Thoracic aorta (tissue), 2 donors: ENCODE measurements at regions not wholly inside any gene's neighbourhood (a gene's known extent, or its start where the extent isn't known, plus 50 kb on each side); places are given as distances from the start of the nearest gene placed in this dataset.
A peak's percentile ranks its signal among the peaks of the same experiment; 100 is the strongest.

Experiments
- ATAC-seq: fragments of 150-250 bp; one replicate; pipeline ENCODE4 v1.8.0; 2017; ENCODE audit warnings: low read depth; ENCODE audit not compliant: insufficient number of reproducible peaks, low FRiP score
- DNase-seq: peaks from one replicate; pipeline ENCODE4 v3.0.0-alpha.2; 2020; ENCODE audit warnings: low spot score
- H3K27ac ChIP-seq, 2 donors: fragments of 200-600 bp; sonication (generic); 1 replicate in 1 of 2; 2 replicates in 1 of 2; pipeline ENCODE4 v1.5.1; 2016; ENCODE audit warnings: mild to moderate bottlenecking in 2 of 2, moderate library complexity in 2 of 2
- H3K27me3 ChIP-seq: fragments of 200-600 bp; sonication (generic); replicated peaks from 2 replicates; pipeline ENCODE4 v1.6.0; 2016; ENCODE audit warnings: mild to moderate bottlenecking; ENCODE audit not compliant: insufficient read depth
- H3K36me3 ChIP-seq: fragments of 200-600 bp; sonication (generic); one replicate; pipeline ENCODE4 v1.5.1; 2016
- H3K4me1 ChIP-seq, 2 donors: fragments of 200-600 bp; sonication (generic); 1 replicate in 1 of 2; 2 replicates in 1 of 2; pipeline versions ENCODE4 v1.5.1 to v1.6.0; 2016; ENCODE audit warnings: low read depth in 2 of 2, mild to moderate bottlenecking in 1 of 2; ENCODE audit not compliant: control insufficient read depth in 1 of 2
- H3K4me3 ChIP-seq: fragments of 200-600 bp; sonication (generic); 2 replicates; pipeline ENCODE4 v1.5.1; 2016; ENCODE audit warnings: mild to moderate bottlenecking
- H3K9me3 ChIP-seq: fragments of 200-600 bp; sonication (generic); 2 replicates; pipeline ENCODE4 v1.5.1; 2016
- CTCF ChIP-seq: fragments of 200-600 bp; sonication (generic); IDR thresholded peaks from one replicate; pipeline ENCODE4 v1.5.1; 2019; ENCODE audit warnings: antibody characterized with exemption

GRCh38 chr5:33361781-33362180, 79.0 kb upstream of the TARS1 start:
- H3K36me3 ChIP-seq = no peaks in the 10 kb centered on the region
- no peak for DNase-seq
- peak overlapping the region in 1 of 2 donors; percentile 32 for H3K27ac ChIP-seq
- TF ChIP-seq CTCF = no peak
- no peak overlapping the region for H3K4me3 ChIP-seq
- ATAC-seq = no peak
- no peaks in the 10 kb centered on the region for H3K27me3 ChIP-seq
- H3K4me1 ChIP-seq = peaks cover 3 to 29% of the 10 kb centered on the region in 2 donors
- no peaks in the 10 kb centered on the region for H3K9me3 ChIP-seq

GRCh38 chr5:33362915-33363314, 77.8 kb upstream of the TARS1 start:
- H3K27me3 ChIP-seq = no peaks in the 10 kb centered on the region
- peak overlapping the region; percentile 32 to 59 for H3K27ac ChIP-seq
- no peak for TF ChIP-seq CTCF
- no peaks in the 10 kb centered on the region for H3K9me3 ChIP-seq
- peak overlapping the region; percentile 51 for H3K4me3 ChIP-seq
- ATAC-seq = peak; percentile 24
- peaks cover 3 to 29% of the 10 kb centered on the region in 2 donors for H3K4me1 ChIP-seq
- no peak for DNase-seq
- no peaks in the 10 kb centered on the region for H3K36me3 ChIP-seq

GRCh38 chr5:33363537-33363936, 77.2 kb upstream of the TARS1 start:
- peaks cover 3 to 29% of the 10 kb centered on the region in 2 donors for H3K4me1 ChIP-seq
- H3K27ac ChIP-seq = no peak overlapping the region
- H3K36me3 ChIP-seq = no peaks in the 10 kb centered on the region
- H3K9me3 ChIP-seq = no peaks in the 10 kb centered on the region
- ATAC-seq (no peak), DNase-seq (no peak)
- no peaks in the 10 kb centered on the region for H3K27me3 ChIP-seq
- no peak for TF ChIP-seq CTCF
- H3K4me3 ChIP-seq = no peak overlapping the region

- no peaks in the 10 kb centered on the region for H3K27me3 ChIP-seq
- H3K27ac ChIP-seq = no peak overlapping the region
- DNase-seq = no peak
- TF ChIP-seq CTCF = no peak
- H3K36me3 ChIP-seq = no peaks in the 10 kb centered on the region
- no peak overlapping the region for H3K4me3 ChIP-seq
- H3K4me1 ChIP-seq = peaks cover 3 to 29% of the 10 kb centered on the region in 2 donors
- ATAC-seq = no peak
- H3K9me3 ChIP-seq = no peaks in the 10 kb centered on the region
These were observed 76.4 kb upstream of the TARS1 start for GRCh38 chr5:33364406-33364805.

GRCh38 chr5:33367416-33367815, 73.3 kb upstream of the TARS1 start:
- no peaks in the 10 kb centered on the region for H3K9me3 ChIP-seq
- TF ChIP-seq CTCF = no peak
- H3K36me3 ChIP-seq = no peaks in the 10 kb centered on the region
- H3K4me3 ChIP-seq = no peak overlapping the region
- H3K27ac ChIP-seq = no peak overlapping the region
- DNase-seq (no peak), ATAC-seq (no peak)
- no peaks in the 10 kb centered on the region for H3K27me3 ChIP-seq
- H3K4me1 ChIP-seq = peaks cover 4 to 26% of the 10 kb centered on the region in 2 donors
